Suprapubic skin (tissue), 4 donors: ENCODE measurements at regions not wholly inside any gene's neighbourhood (a gene's known extent, or its start where the extent isn't known, plus 50 kb on each side); places are given as distances from the start of the nearest gene placed in this dataset.
A peak's percentile ranks its signal among the peaks of the same experiment; 100 is the strongest.

ENCODE experiments used
- DNase-seq, 2 donors: peaks; one replicate each; pipeline ENCODE4 v3.0.0-alpha.2; 2019; ENCODE audit warnings: low spot score in 2 of 2
- H3K27ac ChIP-seq: fragments of 200-600 bp; sonication (generic); one replicate; pipeline ENCODE4 v1.5.1; 2019
- H3K27me3 ChIP-seq: fragments of 200-600 bp; sonication (generic); one replicate; pipeline ENCODE4 v1.5.1; 2019
- H3K36me3 ChIP-seq: fragments of 200-600 bp; sonication (generic); one replicate; pipeline ENCODE4 v1.5.1; 2019
- H3K4me1 ChIP-seq: fragments of 200-600 bp; sonication (generic); one replicate; pipeline ENCODE4 v1.5.1; 2019
- H3K4me3 ChIP-seq: fragments of 200-600 bp; sonication (generic); one replicate; pipeline ENCODE4 v1.5.1; 2019; ENCODE audit warnings: mild to moderate bottlenecking
- H3K9me3 ChIP-seq: fragments of 200-600 bp; sonication (generic); one replicate; pipeline ENCODE4 v1.5.1; 2019
- EP300 ChIP-seq: sonication (generic); formaldehyde crosslinking; IDR thresholded peaks from one replicate; pipeline ENCODE4 v1.6.1; 2017; ENCODE audit warnings: antibody characterized with exemption
- POLR2A ChIP-seq, 2 donors: fragments of 450-650 bp; IDR thresholded peaks; one replicate each; pipeline ENCODE4 v1.6.1; 2017; ENCODE audit warnings: antibody characterized with exemption in 2 of 2, mild to moderate bottlenecking in 2 of 2, moderate library complexity in 2 of 2
- POLR2AphosphoS5 ChIP-seq, 3 donors: sonication (generic); formaldehyde crosslinking; IDR thresholded peaks; one replicate each; pipeline ENCODE4 v1.6.1; 2017; ENCODE audit warnings: antibody characterized with exemption in 3 of 3
- WGBS: methylation state at CpG from one replicate; pipeline ENCODE4 v1.1.5; 2018; 5-methylcytosine and 5-hydroxymethylcytosine counted together
- TF ChIP-seq, protein P1 (sequence below), 2 donors: fragments of 200-600 bp in 1 of 2; fragments of 450-650 bp in 1 of 2; sonication (generic) in 1 of 2; IDR thresholded peaks; one replicate each; pipeline ENCODE4 v1.5.1; 2016 to 2019; ENCODE audit warnings: antibody characterized with exemption in 2 of 2, mild to moderate bottlenecking in 1 of 2, moderate library complexity in 1 of 2

DNA sequence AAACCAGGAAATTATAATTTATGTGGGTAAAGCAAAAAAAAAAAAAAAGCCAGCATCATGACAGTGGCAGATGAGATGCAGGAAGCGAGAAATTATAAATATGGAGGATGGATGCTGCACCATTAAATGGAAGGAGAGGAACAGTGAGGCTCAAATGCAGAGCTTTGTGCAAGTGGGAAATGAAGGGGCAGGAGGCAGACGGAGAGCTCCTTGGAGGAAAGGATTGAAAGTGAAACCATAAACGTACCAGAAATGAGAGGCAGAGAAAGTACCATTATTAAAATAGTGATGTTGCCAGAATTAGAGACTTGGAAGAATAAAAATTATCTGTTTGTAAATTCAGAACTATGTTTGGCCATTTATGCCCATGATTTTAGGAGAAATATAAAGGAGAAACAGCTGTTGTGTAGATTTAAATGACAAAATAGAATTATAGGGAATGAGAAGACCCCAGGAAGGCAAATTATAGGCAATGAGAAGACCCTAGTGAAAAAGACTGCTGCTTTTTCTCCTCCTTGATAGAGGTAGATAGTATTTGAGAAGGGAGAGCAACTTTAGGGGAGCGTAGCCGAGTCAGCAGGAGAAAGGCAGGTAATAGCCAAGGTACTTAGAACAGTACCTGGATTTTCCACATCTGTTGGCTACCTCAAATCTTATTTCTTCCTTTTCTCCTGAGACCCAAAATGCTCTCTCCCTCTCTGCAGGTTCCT is 341.0 kb upstream of the CD180 start:
- no peaks in the 10 kb centered on the region for H3K36me3 ChIP-seq
- no peaks in the 10 kb centered on the region for H3K27me3 ChIP-seq
- 43% methylated on average over 5 of the region's 5 CpGs for WGBS
- H3K9me3 ChIP-seq = no peaks in the 10 kb centered on the region
- TF ChIP-seq, protein P1, sequence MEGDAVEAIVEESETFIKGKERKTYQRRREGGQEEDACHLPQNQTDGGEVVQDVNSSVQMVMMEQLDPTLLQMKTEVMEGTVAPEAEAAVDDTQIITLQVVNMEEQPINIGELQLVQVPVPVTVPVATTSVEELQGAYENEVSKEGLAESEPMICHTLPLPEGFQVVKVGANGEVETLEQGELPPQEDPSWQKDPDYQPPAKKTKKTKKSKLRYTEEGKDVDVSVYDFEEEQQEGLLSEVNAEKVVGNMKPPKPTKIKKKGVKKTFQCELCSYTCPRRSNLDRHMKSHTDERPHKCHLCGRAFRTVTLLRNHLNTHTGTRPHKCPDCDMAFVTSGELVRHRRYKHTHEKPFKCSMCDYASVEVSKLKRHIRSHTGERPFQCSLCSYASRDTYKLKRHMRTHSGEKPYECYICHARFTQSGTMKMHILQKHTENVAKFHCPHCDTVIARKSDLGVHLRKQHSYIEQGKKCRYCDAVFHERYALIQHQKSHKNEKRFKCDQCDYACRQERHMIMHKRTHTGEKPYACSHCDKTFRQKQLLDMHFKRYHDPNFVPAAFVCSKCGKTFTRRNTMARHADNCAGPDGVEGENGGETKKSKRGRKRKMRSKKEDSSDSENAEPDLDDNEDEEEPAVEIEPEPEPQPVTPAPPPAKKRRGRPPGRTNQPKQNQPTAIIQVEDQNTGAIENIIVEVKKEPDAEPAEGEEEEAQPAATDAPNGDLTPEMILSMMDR (IDR thresholded peaks at IDR 0.05) = no peak
- no peak for TF ChIP-seq EP300
- H3K27ac ChIP-seq = no peak overlapping the region
- no peak for DNase-seq
- peaks cover 4% of the 10 kb centered on the region for H3K4me1 ChIP-seq
- peak overlapping the region; percentile 8 for H3K4me3 ChIP-seq

DNA sequence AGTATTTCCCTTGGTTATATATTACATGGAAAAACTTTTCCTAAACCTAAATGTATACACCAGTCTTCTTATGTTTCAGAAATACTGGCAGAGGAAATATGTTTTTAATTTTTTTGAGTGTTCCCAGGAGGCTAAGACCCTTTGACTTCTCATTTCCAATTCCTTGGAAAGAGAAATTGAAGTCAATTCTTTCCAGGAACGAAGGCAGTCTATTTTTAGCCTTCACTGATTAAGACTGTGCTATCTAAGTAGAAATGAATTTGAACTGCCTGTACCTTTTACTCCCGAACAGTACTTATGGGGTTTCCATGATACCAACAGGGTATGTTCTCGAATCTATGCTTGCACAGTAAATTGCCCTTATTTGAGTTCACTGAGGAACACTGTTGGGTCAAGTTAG is 340.3 kb upstream of the CD180 start:
- no peaks in the 10 kb centered on the region for H3K36me3 ChIP-seq
- no peak overlapping the region for H3K27ac ChIP-seq
- DNase-seq = no peak
- no peak overlapping the region for H3K4me3 ChIP-seq
- H3K4me1 ChIP-seq = peaks cover 4% of the 10 kb centered on the region
- no peak for TF ChIP-seq POLR2AphosphoS5 (IDR thresholded peaks at IDR 0.05)
- TF ChIP-seq, protein P1 (IDR thresholded peaks at IDR 0.05) = no peak
- no peak for TF ChIP-seq EP300
- TF ChIP-seq POLR2A (IDR thresholded peaks at IDR 0.05) = no peak
- no peaks in the 10 kb centered on the region for H3K27me3 ChIP-seq
- 49% methylated on average over 3 of the region's 3 CpGs for WGBS
- no peaks in the 10 kb centered on the region for H3K9me3 ChIP-seq

DNA sequence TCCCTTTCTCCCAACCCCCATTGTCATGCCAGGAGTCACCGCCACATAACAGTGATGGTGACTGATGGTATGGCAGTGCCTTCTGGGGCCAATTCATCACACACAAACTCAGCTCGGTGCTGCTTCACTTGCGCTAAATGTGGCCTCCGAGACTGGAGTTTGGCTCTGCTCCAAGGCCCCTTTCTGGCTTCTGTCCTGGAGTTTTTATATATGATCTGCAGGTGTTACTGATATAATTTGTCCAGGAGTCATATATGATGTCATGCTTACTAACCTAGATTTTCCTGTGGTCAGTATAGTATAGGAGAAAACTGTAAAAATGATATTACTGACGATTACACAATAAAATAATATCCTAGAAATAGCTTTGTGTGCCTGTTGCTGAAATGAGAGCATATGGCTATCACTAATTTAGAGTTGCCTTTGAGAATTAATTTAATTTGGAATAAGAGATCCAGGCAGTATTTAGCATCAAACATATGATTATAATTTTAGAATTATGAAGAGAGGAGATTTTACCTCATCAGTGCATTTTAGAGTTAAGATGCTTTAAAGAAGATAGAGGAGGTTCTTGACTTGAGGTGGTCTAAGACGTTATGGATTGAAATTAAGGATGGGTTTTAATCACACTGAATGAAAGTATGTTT is 334.1 kb upstream of the CD180 start:
- 80% methylated on average over 6 of the region's 6 CpGs for WGBS
- TF ChIP-seq POLR2A (IDR thresholded peaks at IDR 0.05) (no peak), EP300 (no peak), POLR2AphosphoS5 (IDR thresholded peaks at IDR 0.05) (no peak)
- TF ChIP-seq, protein P1 (IDR thresholded peaks at IDR 0.05) = no peak
- H3K4me3 ChIP-seq = no peak overlapping the region
- peaks cover 5% of the 10 kb centered on the region for H3K9me3 ChIP-seq
- no peaks in the 10 kb centered on the region for H3K27me3 ChIP-seq
- no peaks in the 10 kb centered on the region for H3K4me1 ChIP-seq
- no peak overlapping the region for H3K27ac ChIP-seq
- no peak for DNase-seq
- H3K36me3 ChIP-seq = no peaks in the 10 kb centered on the region

DNA sequence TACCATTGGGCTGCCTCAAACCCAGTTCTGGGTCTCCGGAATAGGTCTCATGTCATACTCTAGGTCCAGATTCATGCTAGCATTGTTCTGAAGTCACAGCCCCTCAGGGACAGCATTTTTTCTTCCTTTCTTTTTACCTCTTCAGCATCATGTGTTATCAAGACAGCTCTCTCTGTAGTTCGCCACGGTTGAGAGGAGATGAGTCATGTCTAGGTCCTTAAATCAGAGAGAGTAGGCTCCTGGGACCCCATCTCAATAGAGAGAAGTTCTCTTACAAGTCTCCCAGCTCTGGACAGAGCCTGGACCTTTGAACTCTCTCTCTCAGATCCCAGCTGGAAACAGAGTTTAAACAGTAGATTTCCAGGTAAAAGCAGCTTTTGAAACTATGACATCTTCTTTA is 332.4 kb upstream of the CD180 start:
- Histone ChIP-seq H3K27me3 (no peaks in the 10 kb centered on the region), H3K27ac (no peak overlapping the region), H3K4me3 (no peak overlapping the region), H3K9me3 (peaks cover 5% of the 10 kb centered on the region), H3K4me1 (no peaks in the 10 kb centered on the region), H3K36me3 (no peaks in the 10 kb centered on the region)
- no peak for DNase-seq
- WGBS = 69% methylated on average over 3 of the region's 3 CpGs
- TF ChIP-seq POLR2AphosphoS5 (IDR thresholded peaks at IDR 0.05) = no peak
- TF ChIP-seq, protein P1 (IDR thresholded peaks at IDR 0.05) = no peak
- no peak for TF ChIP-seq POLR2A (IDR thresholded peaks at IDR 0.05)
- TF ChIP-seq EP300 = no peak

DNA sequence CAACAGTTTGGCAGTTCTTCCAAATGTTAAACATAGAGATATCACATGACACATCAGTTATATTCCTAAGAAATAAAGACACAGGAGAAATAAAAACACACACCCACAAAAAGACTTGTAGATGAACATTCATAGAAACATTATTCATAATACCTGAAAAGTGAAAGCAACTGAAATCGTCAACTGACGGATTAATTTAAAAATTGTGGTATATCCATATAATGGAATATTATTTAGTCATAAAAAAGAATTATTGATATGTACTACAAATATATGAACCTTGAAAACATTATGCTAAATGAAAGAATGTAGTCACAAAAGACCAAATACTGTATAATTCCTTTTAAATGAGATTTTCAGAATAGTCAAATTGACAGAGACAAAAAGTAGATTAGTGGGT is 330.2 kb upstream of the CD180 start:
- H3K4me1 ChIP-seq = peaks cover 4% of the 10 kb centered on the region
- H3K36me3 ChIP-seq = no peaks in the 10 kb centered on the region
- H3K4me3 ChIP-seq = no peak overlapping the region
- no peaks in the 10 kb centered on the region for H3K27me3 ChIP-seq
- peaks cover 5% of the 10 kb centered on the region for H3K9me3 ChIP-seq
- H3K27ac ChIP-seq = no peak overlapping the region
- TF ChIP-seq POLR2A (IDR thresholded peaks at IDR 0.05) = no peak
- TF ChIP-seq EP300 = no peak
- no peak for TF ChIP-seq POLR2AphosphoS5 (IDR thresholded peaks at IDR 0.05)
- TF ChIP-seq, protein P1 (IDR thresholded peaks at IDR 0.05) = no peak
- no peak for DNase-seq
- 99% methylated on average over 2 of the region's 2 CpGs for WGBS
